ENCODE measurements at regions not wholly inside any gene's neighbourhood (a gene's known extent, or its start where the extent isn't known, plus 50 kb on each side); places are given as distances from the start of the nearest gene placed in this dataset.

GRCh38 chr20:51116765-51117686 is 94.1 kb upstream of the KCNG1 start:
- ATAC-seq (ENCODE audit: poor library complexity) (no peak), DNase-seq (no peak)
- H3K4me3 Mint-ChIP-seq: no peak overlapping the region
- H3K4me1 Mint-ChIP-seq (ENCODE audit: low read depth): no peaks in the 10 kb centered on the region
- Histone ChIP-seq H3K27ac (ENCODE audit: low read depth in 1 of 2, low read length in 2 of 2) (no peak overlapping the region), H3K36me3 (ENCODE audit: insufficient read depth, low read length) (no peaks in the 10 kb centered on the region), H3K4me3 (ENCODE audit: low read length) (no peak overlapping the region), H3K9me3 (ENCODE audit: control insufficient read depth in 1 of 2, insufficient read depth in 1 of 2, low read length in 2 of 2) (no peaks in the 10 kb centered on the region), H3K4me1 (ENCODE audit: insufficient read depth, low read length) (no peaks in the 10 kb centered on the region), H3K27me3 (ENCODE audit: control insufficient read depth in 1 of 2, insufficient read depth in 2 of 2, low read length in 2 of 2) (peaks cover 9 to 13% of the 10 kb centered on the region in 2 experiments)
- TF ChIP-seq CTCF (IDR thresholded peaks at IDR 0.05): no peak
- CTCF ChIA-PET: no interaction called here
- H3K27me3 Mint-ChIP-seq: peaks cover 54% of the 10 kb centered on the region
- H3K9me3 Mint-ChIP-seq: no peaks in the 10 kb centered on the region
- POLR2A ChIA-PET: no interaction called here
- intact Hi-C loops (cut with DNase I, micrococcal nuclease): no loop called here
- H3K36me3 Mint-ChIP-seq (ENCODE audit: low read depth): no peaks in the 10 kb centered on the region
- no peak overlapping the region for H3K27ac Mint-ChIP-seq

GRCh38 chr20:51111290-51111689 is 88.4 kb upstream of the KCNG1 start:
- no peak overlapping the region for H3K4me3 Mint-ChIP-seq
- no peaks in the 10 kb centered on the region for H3K36me3 Mint-ChIP-seq (ENCODE audit: low read depth)
- H3K9me3 Mint-ChIP-seq: no peaks in the 10 kb centered on the region
- H3K27me3 Mint-ChIP-seq: peaks cover 70% of the 10 kb centered on the region
- TF ChIP-seq CTCF (IDR thresholded peaks at IDR 0.05): no peak
- H3K4me3 ChIP-seq (ENCODE audit: low read length): no peak overlapping the region
- intact Hi-C loops (cut with DNase I, micrococcal nuclease): no loop called here
- H3K36me3 ChIP-seq (ENCODE audit: insufficient read depth, low read length): no peaks in the 10 kb centered on the region
- H3K9me3 ChIP-seq (ENCODE audit: control insufficient read depth in 1 of 2, insufficient read depth in 1 of 2, low read length in 2 of 2): no peaks in the 10 kb centered on the region
- ATAC-seq (ENCODE audit: poor library complexity): no peak
- no peak overlapping the region for H3K27ac Mint-ChIP-seq
- no peaks in the 10 kb centered on the region for H3K4me1 Mint-ChIP-seq (ENCODE audit: low read depth)
- no peak for DNase-seq
- no peaks in the 10 kb centered on the region for H3K27me3 ChIP-seq (ENCODE audit: control insufficient read depth in 1 of 2, insufficient read depth in 2 of 2, low read length in 2 of 2)
- ChIA-PET CTCF (no interaction called here), POLR2A (no interaction called here)
- H3K4me1 ChIP-seq (ENCODE audit: insufficient read depth, low read length): no peaks in the 10 kb centered on the region
- no peak overlapping the region for H3K27ac ChIP-seq (ENCODE audit: low read depth in 1 of 2, low read length in 2 of 2)

- intact Hi-C loops (cut with DNase I, micrococcal nuclease): no loop called here
- ATAC-seq (ENCODE audit: poor library complexity) (no peak), DNase-seq (no peak)
- Mint-ChIP-seq H3K4me1 (ENCODE audit: low read depth) (no peaks in the 10 kb centered on the region), H3K9me3 (no peaks in the 10 kb centered on the region), H3K36me3 (ENCODE audit: low read depth) (no peaks in the 10 kb centered on the region), H3K27me3 (peaks cover 61% of the 10 kb centered on the region), H3K27ac (no peak overlapping the region), H3K4me3 (no peak overlapping the region)
- no peaks in the 10 kb centered on the region for H3K4me1 ChIP-seq (ENCODE audit: insufficient read depth, low read length)
- ChIA-PET CTCF (no interaction called here), POLR2A (no interaction called here)
- TF ChIP-seq CTCF (IDR thresholded peaks at IDR 0.05): no peak
- H3K27ac ChIP-seq (ENCODE audit: low read depth in 1 of 2, low read length in 2 of 2): no peak overlapping the region
- no peaks in the 10 kb centered on the region for H3K9me3 ChIP-seq (ENCODE audit: control insufficient read depth in 1 of 2, insufficient read depth in 1 of 2, low read length in 2 of 2)
- H3K4me3 ChIP-seq (ENCODE audit: low read length): no peak overlapping the region
- H3K27me3 ChIP-seq (ENCODE audit: control insufficient read depth in 1 of 2, insufficient read depth in 2 of 2, low read length in 2 of 2): no peaks in the 10 kb centered on the region
- no peaks in the 10 kb centered on the region for H3K36me3 ChIP-seq (ENCODE audit: insufficient read depth, low read length)
Measured at GRCh38 chr20:51108638-51109363, 85.9 kb upstream of the KCNG1 start.
